A673 (cell line): ENCODE measurements at regions not wholly inside any gene's neighbourhood (a gene's known extent, or its start where the extent isn't known, plus 50 kb on each side); places are given as distances from the start of the nearest gene placed in this dataset.
"Not testable (repeated sequence)": the region's sequence is repeated elsewhere in the genome, so short reads cannot be mapped to it uniquely, and the experiment has no call there.

ENCODE experiments used
- BruUV-seq: library from RNA; stranded (reverse); fragments of 400-500 nt; replicated peaks from 2 replicates; lab custom pipeline; 2021; lab: Mats Ljungman, UMichigan
- CTCF ChIA-PET: fragments of 300-600 bp; sonication (Branson Sonifier 250); formaldehyde crosslinking; loops from one replicate; lab custom pipeline; 2022; ENCODE audit warnings: antibody characterized with exemption; lab: Charles Lee
- POLR2A ChIA-PET: fragments of 300-600 bp; sonication (Branson Sonifier 250); formaldehyde crosslinking; loops from one replicate; lab custom pipeline; 2022; ENCODE audit warnings: antibody characterized with exemption; ENCODE audit not compliant: low non-redundant PET; lab: Charles Lee
- DNase-seq: peaks from one replicate; pipeline ENCODE4 v3.0.0-alpha.2; 2015; ENCODE audit warnings: low spot score
- H3K27ac ChIP-seq: fragments of 200-600 bp; sonication (generic); 2 replicates; pipeline ENCODE4 v1.5.1; 2016; ENCODE audit warnings: mixed run types, low read depth, mild to moderate bottlenecking, mixed read lengths, antibody characterized with exemption, low read length; ENCODE audit not compliant: poor library complexity, severe bottlenecking
- H3K27me3 ChIP-seq: fragments of 200-600 bp; sonication (generic); replicated peaks from 2 replicates; pipeline ENCODE4 v1.6.1; 2017; ENCODE audit warnings: mixed run types, low read depth, mild to moderate bottlenecking, mixed read lengths, antibody characterized with exemption, low read length; ENCODE audit not compliant: insufficient read depth, poor library complexity
- H3K36me3 ChIP-seq: fragments of 200-600 bp; sonication (generic); 2 replicates; pipeline ENCODE4 v1.6.1; 2016; ENCODE audit warnings: mixed run types, mild to moderate bottlenecking, mixed read lengths, antibody characterized with exemption, low read length; ENCODE audit not compliant: insufficient read depth, poor library complexity, severe bottlenecking
- H3K4me1 ChIP-seq: fragments of 200-600 bp; sonication (generic); 2 replicates; pipeline ENCODE4 v1.6.1; 2017; ENCODE audit warnings: mixed run types, mild to moderate bottlenecking, mixed read lengths, antibody characterized with exemption, low read length; ENCODE audit not compliant: insufficient read depth, poor library complexity, severe bottlenecking
- H3K4me3 ChIP-seq: fragments of 200-600 bp; sonication (generic); 2 replicates; pipeline ENCODE4 v1.5.1; 2016; ENCODE audit warnings: low read depth, mixed run types, mild to moderate bottlenecking, mixed read lengths, low read length; ENCODE audit not compliant: poor library complexity, severe bottlenecking
- H3K9me3 ChIP-seq: fragments of 200-600 bp; sonication (generic); 2 replicates; pipeline ENCODE4 v1.6.1; 2016; ENCODE audit warnings: mixed run types, low read depth, mild to moderate bottlenecking, mixed read lengths, antibody characterized with exemption, low read length; ENCODE audit not compliant: poor library complexity, severe bottlenecking
- CTCF ChIP-seq: fragments of 300-800, 200-600 bp; sonication (generic); conservative IDR thresholded peaks from 2 replicates; pipeline ENCODE4 v1.5.1; 2017; ENCODE audit warnings: low read depth, mild to moderate bottlenecking, antibody characterized with exemption, low read length, moderate library complexity, mixed read lengths
- EZH2 ChIP-seq: fragments of 200-600 bp; sonication (generic); IDR thresholded peaks from 2 replicates; pipeline ENCODE4 v1.6.1; 2017; ENCODE audit warnings: borderline replicate concordance, low read depth, mild to moderate bottlenecking, mixed read lengths, antibody characterized with exemption, low read length; ENCODE audit not compliant: poor library complexity, severe bottlenecking
- intact Hi-C: fragments of 100-400 bp; cut with micrococcal nuclease; formaldehyde crosslinking; loops from one replicate; pipeline ENCODE4 v1.10.0; 2022; ENCODE audit not compliant: unreplicated experiment

- H3K36me3 ChIP-seq, result no peaks in the 10 kb centered on the region
- no peaks in the 10 kb centered on the region for H3K9me3 ChIP-seq
- TF ChIP-seq CTCF, result no peak
- no peak for TF ChIP-seq EZH2
- no peaks in the 10 kb centered on the region for H3K27me3 ChIP-seq
- DNase-seq, result no peak
- BruUV-seq, result no TSS peak
- no peak overlapping the region for H3K4me3 ChIP-seq
- no peaks in the 10 kb centered on the region for H3K4me1 ChIP-seq
- CTCF ChIA-PET, result no interaction called here
- no peak overlapping the region for H3K27ac ChIP-seq
- intact Hi-C loops, result no loop called here
- POLR2A ChIA-PET, result no interaction called here
These were observed 411.4 kb downstream of the MAT2B start for GRCh38 chr5:163916861-163917260.

DNA sequence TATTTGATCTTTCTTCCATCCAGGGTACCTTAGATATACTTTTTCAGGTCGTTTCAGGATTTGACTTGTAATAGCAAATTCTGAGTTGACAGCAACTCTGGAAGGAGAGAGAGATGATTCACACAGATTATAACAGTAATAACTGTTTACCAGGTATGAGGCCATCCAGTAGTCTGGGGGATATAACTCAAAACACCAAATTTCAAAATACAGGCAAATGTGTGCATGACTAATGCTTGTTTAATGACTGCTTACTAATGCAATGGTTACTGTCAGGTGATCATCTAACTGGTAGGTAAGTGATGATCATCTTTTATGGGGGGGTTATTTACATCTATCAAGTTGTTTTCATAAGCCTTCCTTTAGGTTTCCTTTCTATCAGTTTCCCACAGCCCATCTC is 412.3 kb downstream of the MAT2B start:
- Histone ChIP-seq H3K9me3 (no peaks in the 10 kb centered on the region), H3K27me3 (no peaks in the 10 kb centered on the region), H3K4me1 (no peaks in the 10 kb centered on the region), H3K4me3 (no peak overlapping the region), H3K36me3 (no peaks in the 10 kb centered on the region), H3K27ac (no peak overlapping the region)
- ChIA-PET CTCF (no interaction called here), POLR2A (no interaction called here)
- DNase-seq, result no peak
- BruUV-seq, result no TSS peak
- TF ChIP-seq EZH2, result no peak
- intact Hi-C loops, result no loop called here

DNA sequence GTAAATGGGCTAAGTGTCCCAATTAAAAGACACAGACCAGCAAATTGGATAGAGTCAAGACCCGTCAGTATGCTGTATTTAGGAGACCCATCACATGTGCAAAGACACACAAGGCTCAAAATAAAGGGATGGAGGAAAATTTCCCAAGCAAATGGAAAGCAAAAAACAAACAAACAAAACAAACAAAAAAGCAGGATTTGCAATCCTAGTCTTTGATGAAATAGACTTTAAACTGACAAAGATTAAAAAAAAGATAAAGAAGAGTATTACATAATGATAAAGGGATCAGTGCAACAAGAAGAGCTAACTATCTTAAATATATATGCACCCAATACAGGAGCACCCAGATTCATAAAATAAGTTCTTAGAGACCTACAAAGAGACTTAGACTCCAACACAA is 429.6 kb downstream of the MAT2B start:
- CTCF ChIA-PET, H3K27ac ChIP-seq, H3K9me3 ChIP-seq, H3K27me3 ChIP-seq, H3K4me3 ChIP-seq, POLR2A ChIA-PET, H3K36me3 ChIP-seq, intact Hi-C loops, DNase-seq, BruUV-seq, H3K4me1 ChIP-seq: not testable (repeated sequence)

GRCh38 chr5:163938595-163938994 is 433.2 kb downstream of the MAT2B start:
- no peaks in the 10 kb centered on the region for H3K4me1 ChIP-seq
- DNase-seq, result no peak
- no peak overlapping the region for H3K4me3 ChIP-seq
- no peaks in the 10 kb centered on the region for H3K27me3 ChIP-seq
- POLR2A ChIA-PET, result no interaction called here
- intact Hi-C loops, result no loop called here
- CTCF ChIA-PET, result no interaction called here
- H3K9me3 ChIP-seq, result no peaks in the 10 kb centered on the region
- BruUV-seq, result no TSS peak
- H3K36me3 ChIP-seq, result no peaks in the 10 kb centered on the region
- H3K27ac ChIP-seq, result no peak overlapping the region
- TF ChIP-seq EZH2 (no peak), CTCF (no peak)
